ENCODE measurements at regions not wholly inside any gene's neighbourhood (a gene's known extent, or its start where the extent isn't known, plus 50 kb on each side); places are given as distances from the start of the nearest gene placed in this dataset.

GRCh38 chr1:83742446-83742845 is 256.5 kb downstream of the TTLL7 start:
- ATAC-seq (ENCODE audit: low read depth) (no peak), DNase-seq (no peak)
- no peak overlapping the region for H4K91ac ChIP-seq (ENCODE audit: insufficient read depth, low read depth, low read length)
- no peaks in the 10 kb centered on the region for H4K20me1 ChIP-seq (ENCODE audit: insufficient read depth, low read length)
- H3K4me1 ChIP-seq (ENCODE audit: control insufficient read depth, insufficient read depth, low read length) = no peaks in the 10 kb centered on the region
- H2BK5ac ChIP-seq (ENCODE audit: low read depth, low read length, poor library complexity, severe bottlenecking) = no peak overlapping the region
- no peak for TF ChIP-seq SMC3 (IDR thresholded peaks at IDR 0.05; ENCODE audit: low read depth, low read length)
- no peak for TF ChIP-seq FOS (IDR thresholded peaks at IDR 0.05; ENCODE audit: low read depth, low read length)
- no peak overlapping the region for H3K9ac ChIP-seq (ENCODE audit: low read depth, low read length)
- no peak overlapping the region for H4K8ac ChIP-seq (ENCODE audit: low read depth in 2 of 2, low read length in 2 of 2)
- H3K79me1 ChIP-seq (ENCODE audit: low read depth in 1 of 2, low read length in 2 of 2) = no peaks in the 10 kb centered on the region
- H3K14ac ChIP-seq (replicated peaks; ENCODE audit: low read depth, low read length) = no peak overlapping the region
- intact Hi-C loops (cut with micrococcal nuclease) = no loop called here
- H2BK20ac ChIP-seq (ENCODE audit: low read depth, low read length) = no peak overlapping the region
- no peaks in the 10 kb centered on the region for H3K9me3 ChIP-seq (ENCODE audit: control insufficient read depth, insufficient read depth, low read length)
- no peak overlapping the region for H2AK5ac ChIP-seq (ENCODE audit: low read depth, low read length)
- ChIA-PET POLR2A (ENCODE audit: unreplicated experiment) (no interaction called here), CTCF (interaction anchor here (1.6 kb wide), 1 partner anchor 25 kb away, joined by 4 read pairs; no protein-coding TSS in a partner anchor)
- in situ Hi-C loops (cut with MboI; ENCODE audit: low sequenced_read_pairs) = no loop called here
- no peak overlapping the region for H3K4me2 ChIP-seq (ENCODE audit: low read depth, low read length)
- WGBS, 2 experiments (ENCODE audit: extremely low coverage in 2 of 2, insufficient read length in 1 of 2) = 0% methylated on average over 1 of the region's 3 CpGs; no CpG with 5 or more reads in 1 of the 2 experiments
- no peak overlapping the region for H3K18ac ChIP-seq (ENCODE audit: low read depth, low read length)
- no peak overlapping the region for H3K27ac ChIP-seq (ENCODE audit: insufficient read depth, low read length)
- no peaks in the 10 kb centered on the region for H3K27me3 ChIP-seq (ENCODE audit: control insufficient read depth, insufficient read depth, low read length)
- no peaks in the 10 kb centered on the region for H3K9me1 ChIP-seq (ENCODE audit: insufficient read depth, low read length)
- no peak overlapping the region for H2BK15ac ChIP-seq (ENCODE audit: low read depth, low read length)
- H3K36me3 ChIP-seq (ENCODE audit: control insufficient read depth, insufficient read depth, low read length) = no peaks in the 10 kb centered on the region
- no peak overlapping the region for H3K56ac ChIP-seq (ENCODE audit: extremely low read depth, insufficient read depth, low read length)
- no peak overlapping the region for H3K4ac ChIP-seq (ENCODE audit: low read depth, low read length)
- H2AK9ac ChIP-seq (replicated peaks; ENCODE audit: low read depth, low read length, poor library complexity) = no peak overlapping the region
- H2AFZ ChIP-seq (replicated peaks; ENCODE audit: low read length, poor library complexity) = no peak overlapping the region
- H4K5ac ChIP-seq (ENCODE audit: low read depth, low read length) = no peak overlapping the region
- dilution Hi-C loops (cut with HindIII; ENCODE audit: low sequenced_read_pairs, unreplicated experiment) = no loop called here
- no peak overlapping the region for H3K4me3 ChIP-seq (ENCODE audit: insufficient read depth, low read depth, low read length)
- no TSS peak for BruUV-seq (replicated peaks)
- no peak overlapping the region for H3K23ac ChIP-seq (ENCODE audit: low read depth, low read length)
- no peak overlapping the region for H2BK120ac ChIP-seq (ENCODE audit: low read depth, low read length)
